Thyroid gland (tissue), 4 donors: ENCODE measurements at regions not wholly inside any gene's neighbourhood (a gene's known extent, or its start where the extent isn't known, plus 50 kb on each side); places are given as distances from the start of the nearest gene placed in this dataset.

Experiments used
- POLR2A ChIP-seq, 2 donors: fragments of 450-650 bp; IDR thresholded peaks; one replicate each; pipeline ENCODE4 v1.6.1; 2017; ENCODE audit warnings: antibody characterized with exemption in 2 of 2, mild to moderate bottlenecking in 2 of 2, moderate library complexity in 1 of 2
- TF ChIP-seq, protein P1 (sequence below), 6 experiments: fragments of 200-600 bp in 3 of 6; fragments of 450-650 bp in 3 of 6; sonication (generic) in 3 of 6; IDR thresholded peaks; one replicate each; pipeline ENCODE4 v1.5.1; 2016 to 2019; ENCODE audit warnings: antibody characterized with exemption in 6 of 6, mild to moderate bottlenecking in 2 of 6, inconsistent platforms in 1 of 6, moderate library complexity in 1 of 6

GRCh38 chr1:157219182-157219581 lies 81.0 kb upstream of the ETV3 start:
- TF ChIP-seq, protein P1, sequence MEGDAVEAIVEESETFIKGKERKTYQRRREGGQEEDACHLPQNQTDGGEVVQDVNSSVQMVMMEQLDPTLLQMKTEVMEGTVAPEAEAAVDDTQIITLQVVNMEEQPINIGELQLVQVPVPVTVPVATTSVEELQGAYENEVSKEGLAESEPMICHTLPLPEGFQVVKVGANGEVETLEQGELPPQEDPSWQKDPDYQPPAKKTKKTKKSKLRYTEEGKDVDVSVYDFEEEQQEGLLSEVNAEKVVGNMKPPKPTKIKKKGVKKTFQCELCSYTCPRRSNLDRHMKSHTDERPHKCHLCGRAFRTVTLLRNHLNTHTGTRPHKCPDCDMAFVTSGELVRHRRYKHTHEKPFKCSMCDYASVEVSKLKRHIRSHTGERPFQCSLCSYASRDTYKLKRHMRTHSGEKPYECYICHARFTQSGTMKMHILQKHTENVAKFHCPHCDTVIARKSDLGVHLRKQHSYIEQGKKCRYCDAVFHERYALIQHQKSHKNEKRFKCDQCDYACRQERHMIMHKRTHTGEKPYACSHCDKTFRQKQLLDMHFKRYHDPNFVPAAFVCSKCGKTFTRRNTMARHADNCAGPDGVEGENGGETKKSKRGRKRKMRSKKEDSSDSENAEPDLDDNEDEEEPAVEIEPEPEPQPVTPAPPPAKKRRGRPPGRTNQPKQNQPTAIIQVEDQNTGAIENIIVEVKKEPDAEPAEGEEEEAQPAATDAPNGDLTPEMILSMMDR (IDR thresholded peaks at IDR 0.05), result no peak
- no peak for TF ChIP-seq POLR2A (IDR thresholded peaks at IDR 0.05)
